A673 (cell line): ENCODE measurements at regions not wholly inside any gene's neighbourhood (a gene's known extent, or its start where the extent isn't known, plus 50 kb on each side); places are given as distances from the start of the nearest gene placed in this dataset.

Source experiments
- EZH2 ChIP-seq: fragments of 200-600 bp; sonication (generic); IDR thresholded peaks from 2 replicates; pipeline ENCODE4 v1.6.1; 2017; ENCODE audit warnings: borderline replicate concordance, low read depth, mild to moderate bottlenecking, mixed read lengths, antibody characterized with exemption, low read length; ENCODE audit not compliant: poor library complexity, severe bottlenecking
- TF ChIP-seq, protein P1 (sequence below): fragments of 300-800, 200-600 bp; sonication (generic); conservative IDR thresholded peaks from 2 replicates; pipeline ENCODE4 v1.5.1; 2017; ENCODE audit warnings: low read depth, mild to moderate bottlenecking, antibody characterized with exemption, low read length, moderate library complexity, mixed read lengths

DNA sequence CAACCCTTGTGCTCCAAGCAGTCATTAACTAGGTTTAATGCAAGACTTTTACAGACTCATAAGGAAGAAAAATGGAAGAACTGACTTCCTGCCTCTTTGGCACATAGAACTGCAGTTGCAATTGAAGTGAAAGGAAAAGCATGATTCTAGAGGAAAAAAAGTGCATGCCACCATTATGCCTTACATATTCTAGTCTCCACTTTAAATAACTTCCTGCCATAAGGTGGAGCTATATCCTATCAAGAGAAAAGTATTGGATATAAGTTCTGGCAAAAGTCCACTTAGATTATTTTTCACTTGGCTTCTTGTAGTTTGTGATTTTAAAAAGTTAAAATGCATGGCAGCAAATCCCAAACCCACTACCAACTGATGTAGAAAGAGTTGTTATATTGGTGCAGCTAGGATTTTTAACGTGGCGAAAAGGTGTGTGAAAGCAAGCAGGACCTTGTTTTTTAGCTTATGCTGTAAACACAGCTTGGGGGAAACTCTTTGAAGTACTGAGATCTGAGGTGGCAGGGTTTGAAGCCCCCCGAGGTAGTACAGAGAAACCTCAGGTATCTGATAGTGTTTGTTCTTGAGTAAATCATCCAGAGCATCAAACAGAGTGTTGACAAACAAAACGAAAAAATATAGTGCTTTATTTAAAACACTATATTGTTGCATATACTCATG lies 117.9 kb downstream of the ANXA1 start:
- TF ChIP-seq, protein P1, sequence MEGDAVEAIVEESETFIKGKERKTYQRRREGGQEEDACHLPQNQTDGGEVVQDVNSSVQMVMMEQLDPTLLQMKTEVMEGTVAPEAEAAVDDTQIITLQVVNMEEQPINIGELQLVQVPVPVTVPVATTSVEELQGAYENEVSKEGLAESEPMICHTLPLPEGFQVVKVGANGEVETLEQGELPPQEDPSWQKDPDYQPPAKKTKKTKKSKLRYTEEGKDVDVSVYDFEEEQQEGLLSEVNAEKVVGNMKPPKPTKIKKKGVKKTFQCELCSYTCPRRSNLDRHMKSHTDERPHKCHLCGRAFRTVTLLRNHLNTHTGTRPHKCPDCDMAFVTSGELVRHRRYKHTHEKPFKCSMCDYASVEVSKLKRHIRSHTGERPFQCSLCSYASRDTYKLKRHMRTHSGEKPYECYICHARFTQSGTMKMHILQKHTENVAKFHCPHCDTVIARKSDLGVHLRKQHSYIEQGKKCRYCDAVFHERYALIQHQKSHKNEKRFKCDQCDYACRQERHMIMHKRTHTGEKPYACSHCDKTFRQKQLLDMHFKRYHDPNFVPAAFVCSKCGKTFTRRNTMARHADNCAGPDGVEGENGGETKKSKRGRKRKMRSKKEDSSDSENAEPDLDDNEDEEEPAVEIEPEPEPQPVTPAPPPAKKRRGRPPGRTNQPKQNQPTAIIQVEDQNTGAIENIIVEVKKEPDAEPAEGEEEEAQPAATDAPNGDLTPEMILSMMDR, result peak; percentile 60
- no peak for TF ChIP-seq EZH2
